ACC112 (cell line): ENCODE measurements at regions not wholly inside any gene's neighbourhood (a gene's known extent, or its start where the extent isn't known, plus 50 kb on each side); places are given as distances from the start of the nearest gene placed in this dataset.
"Not testable (repeated sequence)": the region's sequence is repeated elsewhere in the genome, so short reads cannot be mapped to it uniquely, and the experiment has no call there.

ENCODE experiments used
- H2AFZ ChIP-seq: fragments of 200-600 bp; sonication (generic); one replicate; pipeline ENCODE4 v1.6.0; 2017; ENCODE audit warnings: antibody characterized with exemption, low read length; ENCODE audit not compliant: unreplicated experiment
- H3K27ac ChIP-seq: fragments of 200-600 bp; sonication (generic); 2 replicates; pipeline ENCODE4 v1.5.1; 2014; ENCODE audit warnings: low read depth, mild to moderate bottlenecking, antibody characterized with exemption, low read length, moderate library complexity
- H3K27me3 ChIP-seq: fragments of 200-600 bp; sonication (generic); 2 replicates; pipeline ENCODE4 v1.6.1; 2014; ENCODE audit warnings: mild to moderate bottlenecking, antibody characterized with exemption, low read length, moderate library complexity, mixed read lengths; ENCODE audit not compliant: insufficient read depth
- H3K36me3 ChIP-seq: fragments of 200-600 bp; sonication (generic); 2 replicates; pipeline ENCODE4 v1.6.1; 2016; ENCODE audit warnings: mild to moderate bottlenecking, antibody characterized with exemption, low read length, moderate library complexity, mixed read lengths; ENCODE audit not compliant: insufficient read depth
- H3K4me1 ChIP-seq: fragments of 200-600 bp; sonication (generic); one replicate; pipeline ENCODE4 v1.6.1; 2016; ENCODE audit warnings: low read length, mixed read lengths; ENCODE audit not compliant: insufficient read depth, unreplicated experiment, control insufficient read depth
- H3K4me3 ChIP-seq: fragments of 200-600 bp; sonication (generic); 2 replicates; pipeline ENCODE4 v1.5.1; 2014; ENCODE audit warnings: mild to moderate bottlenecking, low read depth, low read length
- H3K79me2 ChIP-seq: fragments of 200-600 bp; sonication (generic); one replicate; pipeline ENCODE4 v1.6.0; 2016; ENCODE audit warnings: low read length; ENCODE audit not compliant: control insufficient read depth, unreplicated experiment, insufficient read depth

GRCh38 chr3:102718651-102719050, 283.8 kb downstream of the ZPLD1 start:
- Histone ChIP-seq H3K27ac (no peak overlapping the region), H3K4me1 (no peaks in the 10 kb centered on the region), H3K27me3 (no peaks in the 10 kb centered on the region), H3K36me3 (no peaks in the 10 kb centered on the region), H2AFZ (no peak overlapping the region), H3K79me2 (no peaks in the 10 kb centered on the region), H3K4me3 (no peak overlapping the region)

- no peak overlapping the region for H2AFZ ChIP-seq
- no peak overlapping the region for H3K4me3 ChIP-seq
- H3K27ac ChIP-seq = no peak overlapping the region
- H3K79me2 ChIP-seq = no peaks in the 10 kb centered on the region
- H3K4me1 ChIP-seq = no peaks in the 10 kb centered on the region
- H3K27me3 ChIP-seq = no peaks in the 10 kb centered on the region
- no peaks in the 10 kb centered on the region for H3K36me3 ChIP-seq
Observed at GRCh38 chr3:102722317-102722716, 287.5 kb downstream of the ZPLD1 start.

GRCh38 chr3:102727340-102727739, 292.5 kb downstream of the ZPLD1 start:
- Histone ChIP-seq H3K4me3 (no peak overlapping the region), H3K36me3 (no peaks in the 10 kb centered on the region), H2AFZ (no peak overlapping the region), H3K79me2 (no peaks in the 10 kb centered on the region), H3K27me3 (no peaks in the 10 kb centered on the region), H3K27ac (no peak overlapping the region), H3K4me1 (no peaks in the 10 kb centered on the region)

GRCh38 chr3:102732581-102732980, 297.8 kb downstream of the ZPLD1 start:
- not testable (repeated sequence) for H3K79me2 ChIP-seq, H3K4me3 ChIP-seq, H3K27me3 ChIP-seq, H3K27ac ChIP-seq, H3K4me1 ChIP-seq, H3K36me3 ChIP-seq, H2AFZ ChIP-seq

- H3K27ac ChIP-seq = no peak overlapping the region
- no peaks in the 10 kb centered on the region for H3K79me2 ChIP-seq
Observed at GRCh38 chr3:102733791-102734563, 299.2 kb downstream of the ZPLD1 start.

GRCh38 chr3:102735311-102735710, 300.5 kb downstream of the ZPLD1 start:
- no peak overlapping the region for H3K27ac ChIP-seq
- no peaks in the 10 kb centered on the region for H3K36me3 ChIP-seq
- no peak overlapping the region for H2AFZ ChIP-seq
- H3K4me1 ChIP-seq = no peaks in the 10 kb centered on the region
- no peaks in the 10 kb centered on the region for H3K79me2 ChIP-seq
- H3K27me3 ChIP-seq = no peaks in the 10 kb centered on the region
- no peak overlapping the region for H3K4me3 ChIP-seq

More at GRCh38 chr3:102733791-102734563, 299.2 kb downstream of the ZPLD1 start:
- H3K4me1 ChIP-seq = no peaks in the 10 kb centered on the region
- H3K4me3 ChIP-seq = no peak overlapping the region
- H3K27me3 ChIP-seq = no peaks in the 10 kb centered on the region
- H2AFZ ChIP-seq = no peak overlapping the region
- no peaks in the 10 kb centered on the region for H3K36me3 ChIP-seq

- no peaks in the 10 kb centered on the region for H3K79me2 ChIP-seq
- H3K4me1 ChIP-seq = no peaks in the 10 kb centered on the region
- no peak overlapping the region for H3K27ac ChIP-seq
- H3K27me3 ChIP-seq = no peaks in the 10 kb centered on the region
- H2AFZ ChIP-seq = no peak overlapping the region
- H3K36me3 ChIP-seq = no peaks in the 10 kb centered on the region
- no peak overlapping the region for H3K4me3 ChIP-seq
Observed at GRCh38 chr3:102736288-102736974, 301.6 kb downstream of the ZPLD1 start.

- Histone ChIP-seq H3K27ac (no peak overlapping the region), H3K4me1 (no peaks in the 10 kb centered on the region), H3K79me2 (no peaks in the 10 kb centered on the region), H3K27me3 (no peaks in the 10 kb centered on the region), H3K4me3 (no peak overlapping the region), H2AFZ (no peak overlapping the region), H3K36me3 (no peaks in the 10 kb centered on the region)
Observed at GRCh38 chr3:102736975-102737304, 302.1 kb downstream of the ZPLD1 start.

- Histone ChIP-seq H3K79me2 (no peaks in the 10 kb centered on the region), H2AFZ (no peak overlapping the region), H3K4me3 (no peak overlapping the region), H3K4me1 (no peaks in the 10 kb centered on the region), H3K27me3 (no peaks in the 10 kb centered on the region), H3K27ac (no peak overlapping the region), H3K36me3 (no peaks in the 10 kb centered on the region)
Observed at GRCh38 chr3:102737353-102737752, 302.5 kb downstream of the ZPLD1 start.

GRCh38 chr3:102741105-102741504, 306.3 kb downstream of the ZPLD1 start:
- H3K4me3 ChIP-seq = no peak overlapping the region
- H3K27me3 ChIP-seq = no peaks in the 10 kb centered on the region
- no peak overlapping the region for H2AFZ ChIP-seq
- no peaks in the 10 kb centered on the region for H3K4me1 ChIP-seq
- H3K79me2 ChIP-seq = no peaks in the 10 kb centered on the region
- no peak overlapping the region for H3K27ac ChIP-seq
- no peaks in the 10 kb centered on the region for H3K36me3 ChIP-seq

- Histone ChIP-seq H3K79me2 (no peaks in the 10 kb centered on the region), H2AFZ (no peak overlapping the region), H3K27me3 (no peaks in the 10 kb centered on the region), H3K36me3 (no peaks in the 10 kb centered on the region), H3K4me3 (no peak overlapping the region), H3K27ac (no peak overlapping the region), H3K4me1 (no peaks in the 10 kb centered on the region)
Observed at GRCh38 chr3:102741694-102742093, 306.9 kb downstream of the ZPLD1 start.
